CD14-positive monocyte (primary cell): ENCODE measurements at regions not wholly inside any gene's neighbourhood (a gene's known extent, or its start where the extent isn't known, plus 50 kb on each side); places are given as distances from the start of the nearest gene placed in this dataset.

Experiments
- DNase-seq, 3 donors: peaks; one replicate each; pipeline ENCODE4 v3.0.0-alpha.2; 2011 to 2022
- H2AFZ ChIP-seq: 2 replicates; pipeline ENCODE4 v1.6.0; 2012; ENCODE audit warnings: mild to moderate bottlenecking, low read depth, low read length, inconsistent platforms; ENCODE audit not compliant: insufficient read depth, poor library complexity, severe bottlenecking
- H3K27ac ChIP-seq, 2 donors: 1 replicate in 1 of 2; 2 replicates in 1 of 2; pipeline ENCODE4 v1.5.1; 2012 to 2013; ENCODE audit warnings: low read length in 2 of 2, control low read depth in 1 of 2, inconsistent platforms in 1 of 2, low read depth in 1 of 2, mild to moderate bottlenecking in 1 of 2
- H3K27me3 ChIP-seq, 2 donors: one replicate each; pipeline versions ENCODE4 v1.6.0 to v1.6.1; 2011 to 2013; ENCODE audit warnings: low read length in 2 of 2; ENCODE audit not compliant: control insufficient read depth in 2 of 2, insufficient read depth in 2 of 2
- H3K36me3 ChIP-seq, 2 donors: replicated peaks in 1 of 2; 1 replicate in 1 of 2; 2 replicates in 1 of 2; pipeline versions ENCODE4 v1.5.1 to v1.6.1; 2012 to 2013; ENCODE audit warnings: low read length in 2 of 2, control low read depth in 1 of 2, inconsistent platforms in 1 of 2, mild to moderate bottlenecking in 1 of 2; ENCODE audit not compliant: insufficient read depth in 2 of 2, control insufficient read depth in 1 of 2
- H3K4me1 ChIP-seq, 2 donors: 1 replicate in 1 of 2; 2 replicates in 1 of 2; pipeline versions ENCODE4 v1.5.1 to v1.6.1; 2012 to 2013; ENCODE audit warnings: low read length in 2 of 2, control low read depth in 1 of 2, inconsistent platforms in 1 of 2, mild to moderate bottlenecking in 1 of 2, moderate library complexity in 1 of 2; ENCODE audit not compliant: insufficient read depth in 2 of 2, control insufficient read depth in 1 of 2
- H3K4me2 ChIP-seq: replicated peaks from 2 replicates; pipeline ENCODE3; 2012; ENCODE audit warnings: low read length, moderate library complexity, mild to moderate bottlenecking; ENCODE audit not compliant: poor library complexity, severe bottlenecking; ENCODE audit errors: extremely low read depth
- H3K4me3 ChIP-seq, 3 experiments: fragments of 200-600 bp in 1 of 3; sonication (generic) in 1 of 3; replicated peaks in 1 of 3; 1 replicate in 2 of 3; 2 replicates in 1 of 3; pipeline ENCODE4 v1.5.1; 2011 to 2013; ENCODE audit warnings: low read length in 3 of 3, mild to moderate bottlenecking in 3 of 3, control low read depth in 2 of 3, low read depth in 2 of 3, inconsistent platforms in 1 of 3, moderate library complexity in 1 of 3
- H3K79me2 ChIP-seq: 2 replicates; pipeline ENCODE4 v1.6.0; 2012; ENCODE audit warnings: mild to moderate bottlenecking, control low read depth, inconsistent platforms, low read length, moderate library complexity; ENCODE audit not compliant: insufficient read depth
- H3K9ac ChIP-seq: 2 replicates; pipeline ENCODE4 v1.6.0; 2017; ENCODE audit warnings: low read length, mild to moderate bottlenecking; ENCODE audit not compliant: insufficient read depth, poor library complexity, severe bottlenecking
- H3K9me3 ChIP-seq, 2 donors: replicated peaks in 1 of 2; 1 replicate in 1 of 2; 2 replicates in 1 of 2; pipeline versions ENCODE4 v1.5.1 to v1.6.1; 2012 to 2013; ENCODE audit warnings: low read length in 2 of 2, control low read depth in 1 of 2; ENCODE audit not compliant: control insufficient read depth in 1 of 2, insufficient read depth in 1 of 2
- H4K20me1 ChIP-seq: 2 replicates; pipeline ENCODE4 v1.6.0; 2012; ENCODE audit warnings: mild to moderate bottlenecking, low read length, control low read depth, moderate library complexity; ENCODE audit not compliant: insufficient read depth
- H3K27ac Mint-ChIP-seq, 7 donors: one replicate each; pipeline ENCODE4 v1.8.0; 2020; ENCODE audit warnings: mild to moderate bottlenecking in 7 of 7, mixed read lengths in 7 of 7, moderate library complexity in 6 of 7, inconsistent platforms in 2 of 7
- H3K27me3 Mint-ChIP-seq, 3 donors: one replicate each; pipeline ENCODE4 v1.8.0; 2021 to 2022; ENCODE audit warnings: low read depth in 3 of 3, mild to moderate bottlenecking in 3 of 3, mixed read lengths in 3 of 3, moderate library complexity in 3 of 3, inconsistent platforms in 1 of 3
- H3K36me3 Mint-ChIP-seq, 2 donors: one replicate each; pipeline ENCODE4 v1.8.0; 2020; ENCODE audit warnings: mixed read lengths in 2 of 2, inconsistent platforms in 1 of 2, mild to moderate bottlenecking in 1 of 2
- H3K4me1 Mint-ChIP-seq: one replicate; pipeline ENCODE4 v1.8.0; 2020; ENCODE audit warnings: mild to moderate bottlenecking, mixed read lengths
- H3K4me3 Mint-ChIP-seq, 2 donors: one replicate each; pipeline ENCODE4 v1.8.0; 2020; ENCODE audit warnings: mild to moderate bottlenecking in 2 of 2, mixed read lengths in 2 of 2, moderate library complexity in 1 of 2
- H3K9me3 Mint-ChIP-seq, 7 donors: one replicate each; pipeline ENCODE4 v1.8.0; 2020 to 2022; ENCODE audit warnings: mixed read lengths in 7 of 7, mild to moderate bottlenecking in 6 of 7, moderate library complexity in 6 of 7, inconsistent platforms in 2 of 7
- CTCF ChIP-seq: fragments of 200-600 bp; IDR thresholded peaks from one replicate; pipeline ENCODE4 v1.8.0; 2022; ENCODE audit warnings: antibody characterized with exemption, mild to moderate bottlenecking
- WGBS: methylation state at CpG from one replicate; pipeline ENCODE4 v1.1.5; 2013; ENCODE audit warnings: missing lambda C conversion rate; ENCODE audit not compliant: insufficient coverage; 5-methylcytosine and 5-hydroxymethylcytosine counted together
- intact Hi-C, 2 donors: fragments of 100-400 bp; cut with micrococcal nuclease; formaldehyde crosslinking; loops; one replicate each; pipeline versions ENCODE4 v1.15.0 to v1.15.1; 2023

GRCh38 chr2:224145751-224146355, 106.8 kb upstream of the SERPINE2 start:
- Histone ChIP-seq H4K20me1 (no peaks in the 10 kb centered on the region), H3K9ac (no peak overlapping the region), H2AFZ (no peak overlapping the region), H3K79me2 (no peaks in the 10 kb centered on the region), H3K36me3 (no peaks in the 10 kb centered on the region), H3K27ac (no peak overlapping the region), H3K27me3 (no peaks in the 10 kb centered on the region), H3K4me1 (no peaks in the 10 kb centered on the region), H3K9me3 (no peaks in the 10 kb centered on the region), H3K4me2 (no peak overlapping the region), H3K4me3 (no peak overlapping the region)
- no peak for TF ChIP-seq CTCF
- Mint-ChIP-seq H3K27ac (no peak overlapping the region), H3K9me3 (peaks cover 0 to 5% (median 0%) of the 10 kb centered on the region in 7 donors), H3K36me3 (no peaks in the 10 kb centered on the region), H3K27me3 (peaks cover 0 to 2% (median 2%) of the 10 kb centered on the region in 3 donors), H3K4me1 (no peaks in the 10 kb centered on the region), H3K4me3 (no peak overlapping the region)
- WGBS = 83% methylated on average over 3 of the region's 3 CpGs
- no peak for DNase-seq
- intact Hi-C loops = no loop called here

- no peak overlapping the region for H3K27ac Mint-ChIP-seq
- 80% methylated on average over 1 of the region's 1 CpG for WGBS
- no peak for TF ChIP-seq CTCF
- no peak overlapping the region for H3K9ac ChIP-seq
- H3K4me1 ChIP-seq = no peaks in the 10 kb centered on the region
- no peaks in the 10 kb centered on the region for H3K36me3 Mint-ChIP-seq
- H3K36me3 ChIP-seq = no peaks in the 10 kb centered on the region
- intact Hi-C loops = no loop called here
- no peak overlapping the region for H3K27ac ChIP-seq
- H3K27me3 Mint-ChIP-seq = peaks cover 3% of the 10 kb centered on the region in 3 donors
- H3K4me1 Mint-ChIP-seq = no peaks in the 10 kb centered on the region
- H3K9me3 ChIP-seq = no peaks in the 10 kb centered on the region
- H4K20me1 ChIP-seq = no peaks in the 10 kb centered on the region
- H2AFZ ChIP-seq = no peak overlapping the region
- H3K27me3 ChIP-seq = no peaks in the 10 kb centered on the region
- no peak for DNase-seq
- H3K4me2 ChIP-seq = no peak overlapping the region
- no peaks in the 10 kb centered on the region for H3K79me2 ChIP-seq
- H3K4me3 ChIP-seq = no peak overlapping the region
- H3K9me3 Mint-ChIP-seq = no peaks in the 10 kb centered on the region
- no peak overlapping the region for H3K4me3 Mint-ChIP-seq
Measured at GRCh38 chr2:224143526-224143925, 104.4 kb upstream of the SERPINE2 start.
